ENCODE measurements at regions not wholly inside any gene's neighbourhood (a gene's known extent, or its start where the extent isn't known, plus 50 kb on each side); places are given as distances from the start of the nearest gene placed in this dataset.
"Not testable (repeated sequence)": the region's sequence is repeated elsewhere in the genome, so short reads cannot be mapped to it uniquely, and the experiment has no call there.

GRCh38 chr14:101266441-101266840, 294.9 kb upstream of the DIO3 start:
- DNase-seq (ENCODE audit: low read depth in 2 of 2), result not testable (repeated sequence)

DNA sequence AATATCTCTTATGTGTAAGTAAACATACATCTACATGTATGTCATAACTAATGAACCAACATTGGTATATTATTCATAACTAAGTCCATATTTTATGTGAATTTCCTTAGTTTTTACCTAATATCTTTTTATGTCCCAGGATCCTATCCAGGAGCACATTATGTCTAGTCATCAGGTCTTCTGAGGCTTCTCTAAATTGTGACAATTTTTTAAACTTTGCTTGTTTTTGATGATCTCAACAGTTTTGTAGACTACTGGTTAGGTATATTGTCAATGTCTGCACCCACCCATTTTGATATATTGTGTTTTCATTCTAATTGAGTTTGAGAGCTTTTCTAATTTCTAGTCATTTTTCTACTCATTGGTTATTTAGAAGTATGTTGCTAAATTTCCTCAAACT, 288.2 kb upstream of the DIO3 start:
- DNase-seq (ENCODE audit: low read depth in 2 of 2), result no peak

GRCh38 chr14:101276309-101277091, 284.8 kb upstream of the DIO3 start:
- no peak for DNase-seq (ENCODE audit: low read depth in 2 of 2)

- no peak for DNase-seq (ENCODE audit: low read depth in 2 of 2)
Observed at GRCh38 chr14:101282418-101282817, 278.9 kb upstream of the DIO3 start.

GRCh38 chr14:101284711-101285110, 276.6 kb upstream of the DIO3 start:
- no peak for DNase-seq (ENCODE audit: low read depth in 2 of 2)

GRCh38 chr14:101286271-101287018, 274.9 kb upstream of the DIO3 start:
- no peak for DNase-seq (ENCODE audit: low read depth in 2 of 2)

- no peak for DNase-seq (ENCODE audit: low read depth in 2 of 2)
Observed at GRCh38 chr14:101288436-101289229, 272.7 kb upstream of the DIO3 start.

DNA sequence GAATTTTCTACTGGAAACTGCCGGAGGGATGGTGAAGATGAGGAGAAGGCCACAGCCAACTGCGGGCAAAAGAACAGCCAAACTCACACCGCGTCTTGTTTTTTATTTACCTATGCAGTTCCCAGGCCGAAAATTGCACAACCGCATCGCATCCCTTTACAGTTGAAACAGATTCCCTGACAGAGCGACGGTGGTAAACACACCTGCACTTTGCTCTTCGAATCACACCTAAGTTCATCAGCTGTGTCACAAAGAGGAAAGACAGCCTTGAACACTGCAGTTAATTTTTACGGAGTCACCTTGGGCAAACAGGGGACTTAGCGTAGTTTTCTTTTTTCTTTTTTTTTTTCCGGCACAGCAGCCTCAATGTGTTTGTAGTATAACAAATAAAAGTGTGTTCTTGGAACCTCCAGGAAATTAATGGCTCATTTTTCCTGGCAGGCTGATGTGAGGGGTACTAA, 272.0 kb upstream of the DIO3 start:
- DNase-seq (ENCODE audit: low read depth in 2 of 2), result no peak

DNA sequence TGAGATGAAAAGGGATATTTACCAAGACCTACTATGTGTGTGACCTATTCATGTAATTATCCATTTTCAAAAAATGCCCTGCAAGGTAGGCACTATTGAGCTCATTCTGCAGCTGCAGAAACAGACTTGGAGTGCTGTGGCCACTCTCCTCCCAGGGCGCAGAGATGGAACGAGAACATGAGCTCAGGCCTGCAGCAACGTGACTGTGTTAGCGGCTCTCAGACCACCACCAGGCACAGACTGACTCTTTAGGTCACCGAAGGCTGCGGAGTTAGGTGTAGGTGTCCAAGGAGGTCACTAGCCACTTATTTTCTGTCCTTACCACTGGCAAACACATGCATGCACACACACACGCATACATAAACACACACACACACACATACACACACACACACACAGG, 271.4 kb upstream of the DIO3 start:
- no peak for DNase-seq (ENCODE audit: low read depth in 2 of 2)

DNA sequence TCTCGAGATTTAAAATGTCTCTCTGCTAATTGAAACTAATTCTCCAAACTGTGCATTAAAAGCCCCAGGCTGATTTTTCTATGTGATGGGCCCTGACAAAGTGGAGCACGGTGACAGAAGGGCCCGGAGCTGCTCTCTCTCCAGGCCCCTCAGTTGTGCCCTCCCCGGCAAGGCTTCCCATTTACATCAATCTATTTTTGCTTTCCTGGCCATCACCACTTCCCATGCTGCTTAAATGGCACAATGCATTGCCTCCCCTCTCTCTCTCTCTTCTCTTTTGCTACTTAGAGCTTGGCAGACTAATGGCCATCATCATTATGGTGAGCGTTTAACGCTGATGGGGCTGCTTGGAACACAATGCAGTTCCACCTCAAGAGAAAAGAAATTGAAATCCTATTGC, 270.7 kb upstream of the DIO3 start:
- no peak for DNase-seq (ENCODE audit: low read depth in 2 of 2)

GRCh38 chr14:101291390-101291789, 269.9 kb upstream of the DIO3 start:
- no peak for DNase-seq (ENCODE audit: low read depth in 2 of 2)

DNA sequence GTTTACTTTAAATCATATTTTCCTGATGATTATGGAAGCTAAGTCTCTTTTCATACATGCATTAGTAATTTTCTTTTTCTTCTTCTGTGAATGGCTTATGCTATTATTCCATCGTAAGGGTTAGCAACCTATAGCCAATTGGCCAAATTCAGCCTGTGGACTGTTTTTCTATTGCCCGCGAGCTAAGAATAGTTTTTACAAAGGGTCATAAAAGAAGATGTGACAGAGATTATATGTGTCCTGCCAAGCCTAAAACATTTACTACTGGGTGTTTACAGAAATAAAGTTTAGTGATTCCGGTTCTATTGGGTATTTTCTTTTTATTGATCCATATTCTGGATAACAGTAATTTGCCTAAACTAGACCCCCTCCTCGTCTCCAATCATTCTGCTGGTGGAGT, 268.8 kb upstream of the DIO3 start:
- DNase-seq (ENCODE audit: low read depth in 2 of 2), result no peak

DNA sequence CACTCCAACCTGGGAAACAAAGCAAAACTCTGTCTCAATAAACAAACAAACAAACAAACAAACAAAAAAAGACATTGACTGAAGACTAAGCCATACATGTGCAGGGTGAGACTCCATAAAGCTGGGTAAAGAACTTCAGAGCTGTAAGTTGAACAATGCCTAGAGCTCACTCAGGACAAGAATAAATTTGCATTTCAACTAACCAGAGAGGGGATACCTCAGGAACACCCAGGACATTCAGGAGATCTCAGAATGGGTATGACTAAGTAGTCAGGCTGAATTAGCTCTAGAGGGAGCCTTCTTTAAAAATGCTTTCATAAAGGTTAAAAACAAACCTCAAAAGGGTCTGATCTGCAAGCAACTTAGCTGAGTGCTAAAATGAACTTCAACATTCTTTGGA, 267.7 kb upstream of the DIO3 start:
- DNase-seq (ENCODE audit: low read depth in 2 of 2), result no peak

- DNase-seq (ENCODE audit: low read depth in 2 of 2), result no peak
Observed at GRCh38 chr14:101294136-101294535, 267.2 kb upstream of the DIO3 start.

GRCh38 chr14:101299781-101300180, 261.5 kb upstream of the DIO3 start:
- DNase-seq (ENCODE audit: low read depth in 2 of 2), result not testable (repeated sequence)

- DNase-seq (ENCODE audit: low read depth in 2 of 2), result no peak
Observed at GRCh38 chr14:101301011-101301410, 260.3 kb upstream of the DIO3 start.

DNA sequence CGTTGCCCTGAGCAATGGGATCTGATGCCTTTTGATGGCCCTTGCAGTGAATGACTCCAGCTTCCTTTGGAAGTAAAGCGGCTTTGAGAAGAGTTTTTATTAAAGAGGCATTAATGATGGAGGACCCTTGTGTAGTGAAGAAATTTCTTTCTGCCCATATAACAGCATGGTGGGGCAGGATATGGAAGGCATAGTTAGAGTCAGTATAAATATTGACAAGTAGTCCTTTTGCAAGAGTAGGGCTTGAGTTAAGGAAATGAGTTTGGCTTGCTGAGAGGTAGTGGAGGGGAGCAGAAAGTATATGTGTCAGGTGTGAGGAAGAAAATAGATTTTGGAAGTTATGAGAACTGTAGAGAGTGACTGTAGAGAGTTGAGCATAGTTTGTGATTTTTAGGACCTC, 254.1 kb upstream of the DIO3 start:
- DNase-seq (ENCODE audit: low read depth in 2 of 2), result not testable (repeated sequence)

DNA sequence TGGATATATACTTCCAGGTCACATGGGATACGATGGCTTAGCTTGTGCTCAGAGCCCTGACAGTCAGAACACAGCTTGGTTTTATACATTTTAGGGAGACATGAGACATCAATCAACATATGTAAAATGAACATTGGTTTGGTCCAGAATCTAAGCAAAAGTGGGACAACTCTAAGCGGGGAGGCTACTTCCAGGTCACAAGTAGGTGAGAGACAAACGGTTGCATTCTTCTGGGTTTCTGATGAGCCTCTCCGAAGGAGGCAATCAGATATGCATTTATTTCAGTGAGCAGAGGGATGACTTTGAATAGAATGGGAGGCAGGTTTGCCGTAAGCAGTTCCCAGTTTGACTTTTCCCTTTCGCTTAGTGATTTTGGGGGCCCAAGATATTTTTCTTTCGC, 250.1 kb upstream of the DIO3 start:
- not testable (repeated sequence) for DNase-seq (ENCODE audit: low read depth in 2 of 2)

DNA sequence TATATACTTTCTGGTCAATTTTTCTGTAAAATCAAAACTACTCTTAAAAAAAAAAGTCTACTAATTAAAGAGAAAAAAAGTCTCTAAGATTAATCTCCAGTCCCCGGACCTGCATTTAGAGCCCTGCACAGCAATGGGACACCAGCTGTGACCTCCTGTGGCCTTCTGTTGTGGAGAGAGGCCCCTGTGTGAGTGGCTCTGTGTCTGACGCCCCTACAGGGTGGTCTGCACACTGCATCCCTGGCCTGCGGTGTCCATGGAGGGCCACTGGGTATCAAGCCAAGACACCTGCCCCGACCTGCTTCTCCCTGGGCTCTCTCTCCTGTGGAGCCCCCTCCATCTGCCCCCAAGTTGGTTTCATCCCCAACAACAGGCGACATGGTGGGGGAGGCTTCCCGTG, 248.0 kb upstream of the DIO3 start:
- no peak for DNase-seq (ENCODE audit: low read depth in 2 of 2)

DNA sequence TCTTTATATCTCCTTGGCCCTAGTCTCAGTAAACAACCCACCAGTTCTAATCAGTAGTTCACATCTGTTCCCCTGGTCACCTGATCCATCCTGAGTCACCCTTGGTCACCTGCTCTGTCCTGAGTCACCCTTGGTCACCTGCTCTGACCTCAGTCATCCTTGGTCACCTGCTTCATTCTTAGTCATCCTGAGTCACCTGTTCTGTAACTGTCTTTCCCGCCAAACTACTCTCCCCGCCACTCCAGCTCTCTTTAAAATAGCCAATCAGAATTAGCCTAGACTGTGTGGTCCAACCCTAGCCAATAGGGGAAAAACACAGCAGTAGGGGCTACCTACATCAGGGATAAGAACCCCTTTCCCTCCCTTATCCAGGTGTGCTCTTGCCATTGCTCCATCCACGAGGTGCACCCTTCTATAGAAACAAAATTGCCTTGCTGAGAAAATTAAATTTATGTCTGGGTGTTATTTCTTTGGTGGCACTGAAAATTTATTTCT, 245.4 kb upstream of the DIO3 start:
- DNase-seq (ENCODE audit: low read depth in 2 of 2), result no peak

DNA sequence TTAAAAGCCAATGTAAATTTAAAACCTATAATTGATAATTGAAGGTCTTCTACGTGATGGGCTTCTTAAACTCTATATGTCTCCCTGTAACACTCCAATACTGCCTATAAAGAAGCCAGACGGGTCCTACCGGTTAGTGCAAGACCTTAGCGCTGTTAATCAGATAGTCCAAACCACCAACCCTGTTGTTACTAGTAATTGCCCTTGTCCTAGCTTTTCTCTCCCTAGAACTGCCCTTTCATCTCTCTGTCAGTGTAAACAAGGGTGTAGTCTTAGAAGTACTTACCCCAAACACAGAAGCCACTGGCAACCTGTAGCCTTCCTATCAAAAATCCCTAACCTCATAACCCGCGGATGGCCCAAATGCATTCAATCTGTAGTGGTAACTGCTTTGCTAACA, 243.0 kb upstream of the DIO3 start:
- no peak for DNase-seq (ENCODE audit: low read depth in 2 of 2)

GRCh38 chr14:101320396-101320795, 240.9 kb upstream of the DIO3 start:
- DNase-seq (ENCODE audit: low read depth in 2 of 2), result no peak

Measured in stimulated activated CD8-positive, alpha-beta memory T cell treated with anti-CD3 and anti-CD28 coated beads, Interleukin-2, amount 100 ng/mL, for 48 hours (primary cell).